COLO668 (cell line): ENCODE measurements at regions not wholly inside any gene's neighbourhood (a gene's known extent, or its start where the extent isn't known, plus 50 kb on each side); places are given as distances from the start of the nearest gene placed in this dataset.
"Not testable (repeated sequence)": the region's sequence is repeated elsewhere in the genome, so short reads cannot be mapped to it uniquely, and the experiment has no call there.

Experiments
- DNase-seq: peaks from one replicate; lab custom pipeline; 2025; ENCODE audit not compliant: unreplicated experiment; lab: John Stamatoyannopoulos, UW

GRCh38 chr17:79560527-79560926 is 50.3 kb downstream of the RBFOX3 start:
- no peak for DNase-seq

- no peak for DNase-seq
These were observed 51.6 kb downstream of the RBFOX3 start for GRCh38 chr17:79559111-79559887.

- no peak for DNase-seq
These were observed 52.6 kb downstream of the RBFOX3 start for GRCh38 chr17:79558091-79558900.

- no peak for DNase-seq
These were observed 53.4 kb downstream of the RBFOX3 start for GRCh38 chr17:79557276-79558090.

- no peak for DNase-seq
These were observed 54.6 kb downstream of the RBFOX3 start for GRCh38 chr17:79556271-79556670.

- DNase-seq: no peak
These were observed 55.3 kb downstream of the RBFOX3 start for GRCh38 chr17:79555543-79555942.

GRCh38 chr17:79554346-79554745 is 56.5 kb downstream of the RBFOX3 start:
- DNase-seq: not testable (repeated sequence)

- no peak for DNase-seq
These were observed 58.0 kb downstream of the RBFOX3 start for GRCh38 chr17:79552824-79553223.

GRCh38 chr17:79552405-79552804 is 58.4 kb downstream of the RBFOX3 start:
- DNase-seq: no peak

- no peak for DNase-seq
These were observed 61.5 kb downstream of the RBFOX3 start for GRCh38 chr17:79549141-79549915.

- DNase-seq: no peak
These were observed 62.7 kb downstream of the RBFOX3 start for GRCh38 chr17:79548116-79548515.

- DNase-seq: no peak
These were observed 63.3 kb downstream of the RBFOX3 start for GRCh38 chr17:79547586-79547985.

- DNase-seq: not testable (repeated sequence)
These were observed 63.7 kb downstream of the RBFOX3 start for GRCh38 chr17:79547171-79547570.

- DNase-seq: no peak
These were observed 64.5 kb downstream of the RBFOX3 start for GRCh38 chr17:79546386-79546785.

- no peak for DNase-seq
These were observed 65.4 kb downstream of the RBFOX3 start for GRCh38 chr17:79545251-79546005.

- DNase-seq: no peak
These were observed 66.5 kb downstream of the RBFOX3 start for GRCh38 chr17:79544142-79544914.

GRCh38 chr17:79543531-79543930 is 67.3 kb downstream of the RBFOX3 start:
- no peak for DNase-seq

- no peak for DNase-seq
These were observed 68.1 kb downstream of the RBFOX3 start for GRCh38 chr17:79542718-79543117.
